Astrocyte (in vitro differentiated cells and primary cell): ENCODE measurements at regions not wholly inside any gene's neighbourhood (a gene's known extent, or its start where the extent isn't known, plus 50 kb on each side); places are given as distances from the start of the nearest gene placed in this dataset.

Experiments
- EZH2 ChIP-seq: IDR thresholded peaks from 2 replicates; pipeline ENCODE4 v1.6.1; 2012; ENCODE audit warnings: mild to moderate bottlenecking, low read length, inconsistent platforms; ENCODE audit not compliant: insufficient read depth
- TF ChIP-seq, protein P1 (sequence below): IDR thresholded peaks from 2 replicates; pipeline ENCODE4 v1.5.1; 2011; ENCODE audit warnings: low read depth, mild to moderate bottlenecking, inconsistent platforms, low read length, moderate library complexity; ENCODE audit not compliant: insufficient read depth

- TF ChIP-seq, protein P1, sequence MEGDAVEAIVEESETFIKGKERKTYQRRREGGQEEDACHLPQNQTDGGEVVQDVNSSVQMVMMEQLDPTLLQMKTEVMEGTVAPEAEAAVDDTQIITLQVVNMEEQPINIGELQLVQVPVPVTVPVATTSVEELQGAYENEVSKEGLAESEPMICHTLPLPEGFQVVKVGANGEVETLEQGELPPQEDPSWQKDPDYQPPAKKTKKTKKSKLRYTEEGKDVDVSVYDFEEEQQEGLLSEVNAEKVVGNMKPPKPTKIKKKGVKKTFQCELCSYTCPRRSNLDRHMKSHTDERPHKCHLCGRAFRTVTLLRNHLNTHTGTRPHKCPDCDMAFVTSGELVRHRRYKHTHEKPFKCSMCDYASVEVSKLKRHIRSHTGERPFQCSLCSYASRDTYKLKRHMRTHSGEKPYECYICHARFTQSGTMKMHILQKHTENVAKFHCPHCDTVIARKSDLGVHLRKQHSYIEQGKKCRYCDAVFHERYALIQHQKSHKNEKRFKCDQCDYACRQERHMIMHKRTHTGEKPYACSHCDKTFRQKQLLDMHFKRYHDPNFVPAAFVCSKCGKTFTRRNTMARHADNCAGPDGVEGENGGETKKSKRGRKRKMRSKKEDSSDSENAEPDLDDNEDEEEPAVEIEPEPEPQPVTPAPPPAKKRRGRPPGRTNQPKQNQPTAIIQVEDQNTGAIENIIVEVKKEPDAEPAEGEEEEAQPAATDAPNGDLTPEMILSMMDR: no peak
- no peak for TF ChIP-seq EZH2
Observed at GRCh38 chr15:96123028-96123400, 207.5 kb upstream of the NR2F2 start.
